Hepatocyte (in vitro differentiated cells): ENCODE measurements at regions not wholly inside any gene's neighbourhood (a gene's known extent, or its start where the extent isn't known, plus 50 kb on each side); places are given as distances from the start of the nearest gene placed in this dataset.

Experiments used
- EZH2 ChIP-seq: fragments of 200-600 bp; sonication (generic); IDR thresholded peaks from 2 replicates; pipeline ENCODE4 v1.6.1; 2016; ENCODE audit warnings: antibody characterized with exemption, mild to moderate bottlenecking, borderline replicate concordance
- EZH2phosphoT487 ChIP-seq: fragments of 200-600 bp; sonication (generic); IDR thresholded peaks from one replicate; pipeline ENCODE4 v1.6.1; 2018; ENCODE audit warnings: antibody characterized with exemption, mild to moderate bottlenecking, low read depth, moderate library complexity; ENCODE audit not compliant: unreplicated experiment, severe bottlenecking
- TF ChIP-seq, protein P1 (sequence below): fragments of 200-600 bp; sonication (generic); IDR thresholded peaks from 2 replicates; pipeline ENCODE4 v1.5.1; 2016; ENCODE audit warnings: antibody characterized with exemption, mild to moderate bottlenecking; ENCODE audit not compliant: poor library complexity

- TF ChIP-seq, protein P1, sequence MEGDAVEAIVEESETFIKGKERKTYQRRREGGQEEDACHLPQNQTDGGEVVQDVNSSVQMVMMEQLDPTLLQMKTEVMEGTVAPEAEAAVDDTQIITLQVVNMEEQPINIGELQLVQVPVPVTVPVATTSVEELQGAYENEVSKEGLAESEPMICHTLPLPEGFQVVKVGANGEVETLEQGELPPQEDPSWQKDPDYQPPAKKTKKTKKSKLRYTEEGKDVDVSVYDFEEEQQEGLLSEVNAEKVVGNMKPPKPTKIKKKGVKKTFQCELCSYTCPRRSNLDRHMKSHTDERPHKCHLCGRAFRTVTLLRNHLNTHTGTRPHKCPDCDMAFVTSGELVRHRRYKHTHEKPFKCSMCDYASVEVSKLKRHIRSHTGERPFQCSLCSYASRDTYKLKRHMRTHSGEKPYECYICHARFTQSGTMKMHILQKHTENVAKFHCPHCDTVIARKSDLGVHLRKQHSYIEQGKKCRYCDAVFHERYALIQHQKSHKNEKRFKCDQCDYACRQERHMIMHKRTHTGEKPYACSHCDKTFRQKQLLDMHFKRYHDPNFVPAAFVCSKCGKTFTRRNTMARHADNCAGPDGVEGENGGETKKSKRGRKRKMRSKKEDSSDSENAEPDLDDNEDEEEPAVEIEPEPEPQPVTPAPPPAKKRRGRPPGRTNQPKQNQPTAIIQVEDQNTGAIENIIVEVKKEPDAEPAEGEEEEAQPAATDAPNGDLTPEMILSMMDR: no peak
- TF ChIP-seq EZH2 (no peak), EZH2phosphoT487 (no peak)
Observed at GRCh38 chr20:10939331-10939941, 265.6 kb upstream of the JAG1 start.
